ENCODE measurements at regions not wholly inside any gene's neighbourhood (a gene's known extent, or its start where the extent isn't known, plus 50 kb on each side); places are given as distances from the start of the nearest gene placed in this dataset.
A peak's percentile ranks its signal among the peaks of the same experiment; 100 is the strongest.

GRCh38 chr1:204760757-204761156 lies 75.2 kb upstream of the LRRN2 start:
- no peak overlapping the region for H2AFZ ChIP-seq (ENCODE audit: low read length)
- H3K9ac ChIP-seq (ENCODE audit: low read depth, low read length, poor library complexity, severe bottlenecking) = no peak overlapping the region
- no peaks in the 10 kb centered on the region for H3K9me2 ChIP-seq (replicated peaks; ENCODE audit: low read depth, low read length)
- H3K36me3 ChIP-seq (ENCODE audit: insufficient read depth, low read length) = no peaks in the 10 kb centered on the region
- H3K4me3 ChIP-seq (ENCODE audit: low read length, poor library complexity, severe bottlenecking) = no peak overlapping the region
- TF ChIP-seq EZH2phosphoT487 (IDR thresholded peaks at IDR 0.05; ENCODE audit: borderline replicate concordance) = no peak
- TF ChIP-seq CTCF (conservative IDR thresholded peaks at IDR 0.05; ENCODE audit: low read length) = no peak
- H3K4me2 ChIP-seq (ENCODE audit: low read depth, low read length, poor library complexity, severe bottlenecking) = no peak overlapping the region
- H3K27me3 ChIP-seq (ENCODE audit: insufficient read depth, low read length, poor library complexity, severe bottlenecking) = no peaks in the 10 kb centered on the region
- no peaks in the 10 kb centered on the region for H3K79me2 ChIP-seq (ENCODE audit: insufficient read depth, low read length)
- no peaks in the 10 kb centered on the region for H3K4me1 ChIP-seq (ENCODE audit: insufficient read depth, low read length, poor library complexity, severe bottlenecking)
- H3K9me3 ChIP-seq (ENCODE audit: insufficient read depth, low read depth, low read length) = no peaks in the 10 kb centered on the region
- no peaks in the 10 kb centered on the region for H3F3A ChIP-seq (ENCODE audit: low read depth)
- H4K20me1 ChIP-seq (ENCODE audit: insufficient read depth, low read length, poor library complexity, severe bottlenecking) = no peaks in the 10 kb centered on the region

DNA sequence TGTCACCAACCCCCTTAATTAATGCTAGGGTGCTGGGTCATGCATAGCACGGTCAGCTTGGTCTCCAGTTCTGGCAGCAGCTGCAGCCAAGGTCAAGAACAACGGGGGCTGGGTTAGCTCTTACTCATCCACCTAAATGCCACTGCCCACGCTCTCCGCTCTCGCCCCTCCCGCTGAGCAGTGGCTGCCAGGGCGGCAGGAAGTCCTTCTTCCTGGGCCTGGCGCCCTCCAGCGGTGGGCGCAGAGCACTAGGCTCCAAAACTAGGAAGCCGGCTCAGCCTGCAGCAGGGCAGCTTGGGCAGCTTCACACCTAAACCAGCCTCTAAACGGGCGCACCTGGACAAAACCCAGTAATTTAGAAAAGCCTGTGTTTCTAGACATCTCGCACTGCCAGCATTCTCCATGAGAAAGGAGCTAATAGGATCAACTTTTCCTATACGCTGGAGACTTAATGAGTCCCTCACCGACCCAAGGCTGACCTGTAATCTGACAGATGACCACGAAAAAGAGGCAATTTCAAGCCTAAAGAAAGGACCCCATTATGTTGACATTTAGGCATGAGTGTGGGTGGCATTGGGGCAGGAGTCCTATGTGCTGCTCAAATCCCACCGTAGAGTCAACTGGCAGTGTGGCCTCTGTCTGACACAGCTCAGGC lies 78.4 kb upstream of the LRRN2 start:
- Histone ChIP-seq H3K9me2 (replicated peaks; ENCODE audit: low read depth, low read length) (no peaks in the 10 kb centered on the region), H3K9ac (ENCODE audit: low read depth, low read length, poor library complexity, severe bottlenecking) (no peak overlapping the region), H4K20me1 (ENCODE audit: insufficient read depth, low read length, poor library complexity, severe bottlenecking) (no peaks in the 10 kb centered on the region), H3K79me2 (ENCODE audit: insufficient read depth, low read length) (no peaks in the 10 kb centered on the region), H3K36me3 (ENCODE audit: insufficient read depth, low read length) (no peaks in the 10 kb centered on the region), H2AFZ (ENCODE audit: low read length) (peak overlapping the region; percentile 86), H3K9me3 (ENCODE audit: insufficient read depth, low read depth, low read length) (no peaks in the 10 kb centered on the region), H3K4me2 (ENCODE audit: low read depth, low read length, poor library complexity, severe bottlenecking) (peak overlapping the region; percentile 69), H3K4me3 (ENCODE audit: low read length, poor library complexity, severe bottlenecking) (peak overlapping the region; percentile 50), H3K4me1 (ENCODE audit: insufficient read depth, low read length, poor library complexity, severe bottlenecking) (no peaks in the 10 kb centered on the region), H3F3A (ENCODE audit: low read depth) (no peaks in the 10 kb centered on the region), H3K27me3 (ENCODE audit: insufficient read depth, low read length, poor library complexity, severe bottlenecking) (no peaks in the 10 kb centered on the region)
- TF ChIP-seq EZH2phosphoT487 (IDR thresholded peaks at IDR 0.05; ENCODE audit: borderline replicate concordance) (no peak), CTCF (conservative IDR thresholded peaks at IDR 0.05; ENCODE audit: low read length) (peak; percentile 88)

DNA sequence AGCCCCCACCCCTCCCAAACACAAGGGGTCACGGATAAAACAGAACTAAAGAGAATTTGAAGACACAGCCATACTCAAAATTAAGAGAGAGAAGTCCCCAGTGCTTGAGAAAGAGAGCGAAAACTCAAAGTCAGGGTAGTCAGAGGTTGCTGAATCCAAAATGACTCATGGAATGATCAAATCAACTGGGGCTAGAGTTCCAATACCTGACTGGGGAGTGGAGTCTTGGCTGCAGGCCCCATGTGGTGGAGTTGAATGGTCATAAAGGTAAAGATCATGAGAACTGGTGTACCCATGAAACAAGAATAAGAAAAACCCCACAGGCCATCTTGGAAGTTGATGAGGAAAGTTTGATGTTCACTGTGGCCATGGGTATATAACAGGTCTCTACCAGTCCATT lies 84.5 kb upstream of the LRRN2 start:
- Histone ChIP-seq H3K9me2 (replicated peaks; ENCODE audit: low read depth, low read length) (no peaks in the 10 kb centered on the region), H3K9ac (ENCODE audit: low read depth, low read length, poor library complexity, severe bottlenecking) (no peak overlapping the region), H3K4me2 (ENCODE audit: low read depth, low read length, poor library complexity, severe bottlenecking) (no peak overlapping the region), H3K4me1 (ENCODE audit: insufficient read depth, low read length, poor library complexity, severe bottlenecking) (no peaks in the 10 kb centered on the region), H3K36me3 (ENCODE audit: insufficient read depth, low read length) (no peaks in the 10 kb centered on the region), H2AFZ (ENCODE audit: low read length) (no peak overlapping the region), H3K79me2 (ENCODE audit: insufficient read depth, low read length) (no peaks in the 10 kb centered on the region), H3K9me3 (ENCODE audit: insufficient read depth, low read depth, low read length) (no peaks in the 10 kb centered on the region), H4K20me1 (ENCODE audit: insufficient read depth, low read length, poor library complexity, severe bottlenecking) (no peaks in the 10 kb centered on the region), H3F3A (ENCODE audit: low read depth) (no peaks in the 10 kb centered on the region), H3K27me3 (ENCODE audit: insufficient read depth, low read length, poor library complexity, severe bottlenecking) (peaks cover 11% of the 10 kb centered on the region), H3K4me3 (ENCODE audit: low read length, poor library complexity, severe bottlenecking) (no peak overlapping the region)
- TF ChIP-seq CTCF (conservative IDR thresholded peaks at IDR 0.05; ENCODE audit: low read length) (no peak), EZH2phosphoT487 (IDR thresholded peaks at IDR 0.05; ENCODE audit: borderline replicate concordance) (no peak)
